IMR-90 (cell line): ENCODE measurements at regions not wholly inside any gene's neighbourhood (a gene's known extent, or its start where the extent isn't known, plus 50 kb on each side); places are given as distances from the start of the nearest gene placed in this dataset.

Experiments
- ATAC-seq: fragments of 200-7000 bp; cut with Tn5 transposase; 2 replicates; pipeline ENCODE4 v1.9.1; 2020; ENCODE audit warnings: low read depth, mild to moderate bottlenecking, moderate library complexity
- BruUV-seq: library from RNA; stranded (reverse); fragments of 400-500 nt; replicated peaks from 2 replicates; lab custom pipeline; 2021; lab: Mats Ljungman, UMichigan
- CTCF ChIA-PET: fragments of 300-600 bp; formaldehyde crosslinking; extraction: SDS; loops from one replicate; lab custom pipeline; 2021; ENCODE audit warnings: antibody characterized with exemption; lab: Yijun Ruan, JAX
- POLR2A ChIA-PET: fragments of 300-600 bp; sonication (Branson Sonifier 250); formaldehyde crosslinking; loops from one replicate; lab custom pipeline; 2022; ENCODE audit warnings: antibody characterized with exemption; ENCODE audit not compliant: unreplicated experiment; lab: Charles Lee
- DNase-seq: peaks from one replicate; pipeline ENCODE4 v3.0.0; 2013
- H2AFZ ChIP-seq: replicated peaks from 2 replicates; pipeline ENCODE3; 2013; ENCODE audit warnings: low read length, mild to moderate bottlenecking; ENCODE audit not compliant: poor library complexity
- H2AK5ac ChIP-seq: 2 replicates; pipeline ENCODE4 v1.6.1; 2013; ENCODE audit warnings: low read depth, low read length, inconsistent platforms
- H2AK9ac ChIP-seq: replicated peaks from 2 replicates; pipeline ENCODE3; 2013; ENCODE audit warnings: mild to moderate bottlenecking, low read depth, low read length, moderate library complexity; ENCODE audit not compliant: poor library complexity
- H2BK120ac ChIP-seq: 2 replicates; pipeline ENCODE4 v1.6.1; 2013; ENCODE audit warnings: low read depth, low read length, inconsistent platforms
- H2BK15ac ChIP-seq: 3 replicates; pipeline ENCODE4 v1.6.1; 2013; ENCODE audit warnings: low read depth, low read length, inconsistent platforms
- H2BK20ac ChIP-seq: 2 replicates; pipeline ENCODE4 v1.6.1; 2013; ENCODE audit warnings: low read depth, mild to moderate bottlenecking, inconsistent platforms, low read length, moderate library complexity
- H2BK5ac ChIP-seq: 2 replicates; pipeline ENCODE4 v1.6.1; 2013; ENCODE audit warnings: mild to moderate bottlenecking, low read depth, low read length, inconsistent platforms; ENCODE audit not compliant: poor library complexity, severe bottlenecking
- H3K14ac ChIP-seq: replicated peaks from 2 replicates; pipeline ENCODE4 v1.6.1; 2013; ENCODE audit warnings: low read depth, low read length, inconsistent platforms
- H3K18ac ChIP-seq: 2 replicates; pipeline ENCODE4 v1.6.1; 2013; ENCODE audit warnings: low read depth, low read length, control low read depth
- H3K23ac ChIP-seq: 2 replicates; pipeline ENCODE4 v1.6.1; 2013; ENCODE audit warnings: low read depth, low read length, inconsistent platforms
- H3K27ac ChIP-seq: 2 replicates; pipeline ENCODE4 v1.5.1; 2013; ENCODE audit warnings: mild to moderate bottlenecking, control low read depth, low read length; ENCODE audit not compliant: insufficient read depth
- H3K27me3 ChIP-seq: 2 replicates; pipeline ENCODE4 v1.6.1; 2013; ENCODE audit warnings: low read length; ENCODE audit not compliant: control insufficient read depth, insufficient read depth
- H3K36me3 ChIP-seq: 2 replicates; pipeline ENCODE4 v1.6.1; 2013; ENCODE audit warnings: low read length, mixed read lengths; ENCODE audit not compliant: control insufficient read depth, insufficient read depth
- H3K4ac ChIP-seq: 2 replicates; pipeline ENCODE4 v1.6.1; 2013; ENCODE audit warnings: low read depth, low read length, inconsistent platforms
- H3K4me1 ChIP-seq: 2 replicates; pipeline ENCODE4 v1.6.1; 2013; ENCODE audit warnings: low read length, mixed read lengths; ENCODE audit not compliant: control insufficient read depth, insufficient read depth
- H3K4me2 ChIP-seq: 2 replicates; pipeline ENCODE4 v1.6.1; 2013; ENCODE audit warnings: low read depth, mild to moderate bottlenecking, control low read depth, low read length, moderate library complexity
- H3K4me3 ChIP-seq: 2 replicates; pipeline ENCODE4 v1.5.1; 2013; ENCODE audit warnings: low read depth, mild to moderate bottlenecking, control low read depth, low read length, moderate library complexity; ENCODE audit not compliant: insufficient read depth
- H3K56ac ChIP-seq: 2 replicates; pipeline ENCODE4 v1.6.1; 2013; ENCODE audit warnings: low read length, inconsistent platforms; ENCODE audit not compliant: insufficient read depth; ENCODE audit errors: extremely low read depth
- H3K79me1 ChIP-seq, 2 experiments: 2 replicates each; pipeline ENCODE4 v1.6.1; 2013; ENCODE audit warnings: low read length in 2 of 2, inconsistent platforms in 1 of 2, low read depth in 1 of 2
- H3K9ac ChIP-seq: 2 replicates; pipeline ENCODE4 v1.6.1; 2013; ENCODE audit warnings: low read depth, low read length, control low read depth
- H3K9me1 ChIP-seq: 2 replicates; pipeline ENCODE4 v1.6.1; 2013; ENCODE audit warnings: low read length, inconsistent platforms; ENCODE audit not compliant: insufficient read depth
- H3K9me3 ChIP-seq: 2 replicates; pipeline ENCODE4 v1.6.1; 2013; ENCODE audit warnings: low read length; ENCODE audit not compliant: control insufficient read depth, insufficient read depth
- H4K20me1 ChIP-seq: 2 replicates; pipeline ENCODE4 v1.6.1; 2013; ENCODE audit warnings: low read length, inconsistent platforms; ENCODE audit not compliant: insufficient read depth
- H4K5ac ChIP-seq: 2 replicates; pipeline ENCODE4 v1.6.1; 2013; ENCODE audit warnings: mild to moderate bottlenecking, low read depth, low read length, control low read depth
- H4K8ac ChIP-seq, 2 experiments: 2 replicates each; pipeline ENCODE4 v1.6.1; 2013; ENCODE audit warnings: low read depth in 2 of 2, low read length in 2 of 2, control low read depth in 1 of 2, inconsistent platforms in 1 of 2
- H4K91ac ChIP-seq: 2 replicates; pipeline ENCODE4 v1.6.1; 2013; ENCODE audit warnings: low read depth, low read length, inconsistent platforms; ENCODE audit not compliant: insufficient read depth
- BHLHE40 ChIP-seq: fragments of 150-350 bp; IDR thresholded peaks from 2 replicates; pipeline ENCODE4 v1.6.1; 2016; ENCODE audit warnings: mild to moderate bottlenecking, low read depth, low read length
- CEBPB ChIP-seq: IDR thresholded peaks from 2 replicates; pipeline ENCODE4 v1.6.1; 2012; ENCODE audit warnings: low read depth, low read length, improper control_type of control experiment
- MXI1 ChIP-seq: IDR thresholded peaks from 2 replicates; pipeline ENCODE4 v1.6.1; 2012; ENCODE audit warnings: low read depth, mild to moderate bottlenecking, low read length, moderate library complexity, borderline replicate concordance
- WGBS, 2 experiments: methylation state at CpG; one replicate each; pipeline versions ENCODE4 v1.1.5 to v1.1.7; 2013; ENCODE audit warnings: missing lambda C conversion rate in 2 of 2; ENCODE audit not compliant: insufficient read length in 1 of 2; ENCODE audit errors: extremely low coverage in 2 of 2; 5-methylcytosine and 5-hydroxymethylcytosine counted together
- dilution Hi-C: fragments of 300-500 bp; cut with HindIII; formaldehyde crosslinking; loops from one replicate; pipeline ENCODE4 v1.14.3; 2018; ENCODE audit warnings: low sequenced_read_pairs; ENCODE audit not compliant: unreplicated experiment
- in situ Hi-C: fragments of 300-500 bp; cut with MboI; formaldehyde crosslinking; loops from 3 replicates; pipeline ENCODE4 v1.14.3; 2019; ENCODE audit warnings: low sequenced_read_pairs, inconsistent platforms, mixed read lengths
- intact Hi-C: fragments of 100-400 bp; cut with micrococcal nuclease; formaldehyde crosslinking; loops from 2 replicates; pipeline ENCODE4 v1.10.0; 2022

DNA sequence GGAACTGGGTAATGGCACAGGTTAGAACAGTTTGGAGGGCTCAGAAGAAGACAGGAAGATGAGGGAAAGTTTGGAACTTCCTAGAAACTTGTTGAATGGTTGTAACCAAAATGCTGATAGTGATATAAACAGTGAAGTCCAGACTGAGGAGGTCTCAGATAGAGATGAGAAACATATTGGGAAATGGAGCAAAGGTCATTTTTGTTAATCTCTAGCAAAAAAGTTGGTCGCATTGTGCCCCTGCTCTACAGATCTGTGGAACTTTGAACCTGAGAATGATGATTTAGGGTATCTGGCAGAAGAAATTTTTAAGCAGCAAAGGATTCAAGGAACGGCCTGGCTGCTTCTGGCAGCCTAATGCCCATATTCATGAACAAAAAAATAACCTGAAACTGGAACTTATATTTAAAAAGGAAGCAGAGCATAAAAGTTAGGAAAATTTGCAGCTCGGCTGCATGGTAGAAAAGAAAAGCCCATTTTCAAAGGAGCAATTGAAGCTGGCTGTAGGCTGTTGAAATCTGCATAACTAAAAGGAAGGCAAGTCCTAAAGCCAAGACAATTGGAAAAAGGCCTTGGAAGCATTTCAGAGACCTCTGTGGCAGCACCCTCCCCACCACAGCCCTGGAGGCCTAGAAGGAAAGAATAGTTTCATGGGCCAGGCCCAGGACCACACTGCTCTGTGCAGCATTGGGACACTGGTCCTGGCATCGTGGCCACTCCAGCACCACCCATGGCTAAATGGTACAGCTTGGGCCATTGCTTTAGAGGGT lies 182.6 kb upstream of the CD96 start:
- H3K4me3 ChIP-seq: no peak overlapping the region
- dilution Hi-C loops: no loop called here

More for the DNA sequence above, 182.6 kb upstream of the CD96 start:
- Histone ChIP-seq H4K5ac (no peak overlapping the region), H3K4ac (no peak overlapping the region), H3K79me1 (no peaks in the 10 kb centered on the region), H3K23ac (no peak overlapping the region), H3K27me3 (no peaks in the 10 kb centered on the region; the same call in 1 of the 2 replicates), H4K20me1 (no peaks in the 10 kb centered on the region), H2AFZ (no peak overlapping the region), H2AK9ac (no peak overlapping the region), H3K9ac (no peak overlapping the region), H2BK15ac (no peak overlapping the region), H2AK5ac (no peak overlapping the region), H3K9me3 (no peaks in the 10 kb centered on the region), H3K36me3 (no peaks in the 10 kb centered on the region), H3K4me1 (no peaks in the 10 kb centered on the region), H3K27ac (no peak overlapping the region), H3K4me2 (no peak overlapping the region), H3K14ac (no peak overlapping the region), H3K9me1 (no peaks in the 10 kb centered on the region), H2BK120ac (no peak overlapping the region), H4K8ac (no peak overlapping the region), H2BK20ac (no peak overlapping the region), H3K18ac (no peak overlapping the region), H2BK5ac (no peak overlapping the region), H3K56ac (no peak overlapping the region), H4K91ac (no peak overlapping the region)
- in situ Hi-C loops: no loop called here
- TF ChIP-seq BHLHE40: no peak
- no peak for TF ChIP-seq MXI1
- TF ChIP-seq CEBPB: no peak
- 83% methylated on average over 1 of the region's 4 CpGs; no CpG with 5 or more reads in 1 of the 2 experiments for WGBS, 2 experiments
- intact Hi-C loops: no loop called here
- ATAC-seq: no peak
- ChIA-PET CTCF (no interaction called here), POLR2A (no interaction called here)
- no TSS peak for BruUV-seq
- no peak for DNase-seq
